Endodermal cell (in vitro differentiated cells): ENCODE measurements at regions not wholly inside any gene's neighbourhood (a gene's known extent, or its start where the extent isn't known, plus 50 kb on each side); places are given as distances from the start of the nearest gene placed in this dataset.

Source experiments
- DNase-seq: peaks from one replicate; pipeline ENCODE4 v3.0.0-alpha.2; 2017
- H3K27ac ChIP-seq: 2 replicates; pipeline ENCODE4 v1.5.1; 2013; ENCODE audit warnings: mild to moderate bottlenecking, low read depth, low read length, moderate library complexity
- H3K27me3 ChIP-seq: 2 replicates; pipeline ENCODE4 v1.6.1; 2013; ENCODE audit warnings: mild to moderate bottlenecking, low read length, moderate library complexity; ENCODE audit not compliant: insufficient read depth, control insufficient read depth, poor library complexity, severe bottlenecking
- H3K36me3 ChIP-seq: 2 replicates; pipeline ENCODE4 v1.7.0; 2013; ENCODE audit warnings: mild to moderate bottlenecking, low read length, moderate library complexity; ENCODE audit not compliant: control insufficient read depth, insufficient read depth
- H3K4me1 ChIP-seq: one replicate; pipeline ENCODE4 v1.7.0; 2013; ENCODE audit warnings: low read length; ENCODE audit not compliant: control insufficient read depth, insufficient read depth
- H3K4me3 ChIP-seq: 2 replicates; pipeline ENCODE4 v1.5.1; 2013; ENCODE audit warnings: mild to moderate bottlenecking, low read length, moderate library complexity
- H3K9ac ChIP-seq: 2 replicates; pipeline ENCODE4 v1.6.1; 2013; ENCODE audit warnings: mild to moderate bottlenecking, low read length, moderate library complexity; ENCODE audit not compliant: poor library complexity, severe bottlenecking; ENCODE audit errors: extremely low read depth
- H3K9me3 ChIP-seq: 2 replicates; pipeline ENCODE4 v1.6.1; 2013; ENCODE audit warnings: mild to moderate bottlenecking, low read length, moderate library complexity; ENCODE audit not compliant: control insufficient read depth
- H3K27ac Mint-ChIP-seq: 2 replicates; pipeline ENCODE4 v1.8.0; 2020; ENCODE audit warnings: mixed read lengths
- H3K27me3 Mint-ChIP-seq: 2 replicates; pipeline ENCODE4 v1.8.0; 2021; ENCODE audit warnings: mild to moderate bottlenecking, mixed read lengths; ENCODE audit not compliant: insufficient read depth
- H3K36me3 Mint-ChIP-seq: 2 replicates; pipeline ENCODE4 v1.8.0; 2020; ENCODE audit warnings: low read depth, mixed read lengths
- H3K4me1 Mint-ChIP-seq: 2 replicates; pipeline ENCODE4 v1.8.0; 2020; ENCODE audit warnings: mixed read lengths
- H3K4me3 Mint-ChIP-seq: 2 replicates; pipeline ENCODE4 v1.8.0; 2020; ENCODE audit warnings: mild to moderate bottlenecking, moderate library complexity, mixed read lengths
- H3K9me3 Mint-ChIP-seq: 2 replicates; pipeline ENCODE4 v1.8.0; 2020; ENCODE audit warnings: mild to moderate bottlenecking, mixed read lengths
- CTCF ChIP-seq: fragments of 200-600 bp; sonication (generic); conservative IDR thresholded peaks from 2 replicates; pipeline ENCODE4 v1.5.0; 2021; ENCODE audit warnings: antibody characterized with exemption, mild to moderate bottlenecking
- WGBS, 2 experiments: methylation state at CpG; one replicate each; pipeline versions ENCODE4 v1.1.5 to v1.1.7; 2013; ENCODE audit warnings: missing lambda C conversion rate in 2 of 2, mixed read lengths in 1 of 2; ENCODE audit not compliant: insufficient coverage in 1 of 2, insufficient read length in 1 of 2; 5-methylcytosine and 5-hydroxymethylcytosine counted together

GRCh38 chr9:78923966-78924659, 627.2 kb downstream of the PSAT1 start:
- no peak overlapping the region for H3K4me3 Mint-ChIP-seq
- no peak overlapping the region for H3K27ac Mint-ChIP-seq

DNA sequence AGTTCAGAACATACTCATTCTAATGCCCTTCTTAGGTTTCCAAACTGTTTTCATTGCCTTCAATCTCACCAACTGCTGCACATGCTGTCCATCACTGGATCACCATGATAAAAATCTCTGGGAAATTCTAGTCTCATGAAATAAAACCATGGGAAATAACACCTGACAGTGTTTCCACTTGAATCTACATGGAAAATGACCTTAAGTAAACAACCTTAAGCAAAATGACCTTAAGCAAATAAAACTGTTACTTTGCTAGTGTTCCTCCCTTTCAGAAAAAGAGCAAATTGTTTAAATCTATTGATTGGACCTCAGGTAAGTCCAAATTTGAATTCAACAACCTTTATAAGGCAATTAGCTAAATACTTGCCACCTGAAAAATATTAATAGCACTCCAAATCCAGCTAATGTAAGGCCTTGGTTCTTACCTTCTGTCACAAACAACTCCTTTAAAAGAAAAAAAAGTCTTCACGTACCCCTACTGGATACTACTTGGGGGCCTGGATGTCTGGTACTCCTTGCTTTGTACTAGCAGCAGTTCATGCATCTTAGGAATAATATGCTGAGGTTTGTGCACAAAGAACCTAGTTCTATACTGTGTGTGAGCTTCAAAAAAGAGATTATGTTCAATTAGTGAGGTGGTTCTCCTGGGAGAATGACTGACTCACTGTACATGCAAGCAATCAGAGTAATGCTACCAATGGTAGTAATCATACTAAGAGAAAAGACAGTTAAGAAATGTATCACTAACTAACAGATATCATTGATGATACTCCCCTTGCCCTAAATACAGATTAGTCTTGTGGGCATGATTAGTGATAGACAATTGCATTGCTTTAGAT, 630.4 kb downstream of the PSAT1 start:
- Histone ChIP-seq H3K27me3 (no peaks in the 10 kb centered on the region), H3K4me3 (no peak overlapping the region), H3K4me1 (no peaks in the 10 kb centered on the region), H3K27ac (no peak overlapping the region), H3K9ac (no peak overlapping the region), H3K9me3 (no peaks in the 10 kb centered on the region), H3K36me3 (no peaks in the 10 kb centered on the region)
- no peaks in the 10 kb centered on the region for H3K4me1 Mint-ChIP-seq
- no peaks in the 10 kb centered on the region for H3K9me3 Mint-ChIP-seq
- WGBS, 2 experiments: 100% methylated on average over 1 of the region's 1 CpG
- no peaks in the 10 kb centered on the region for H3K36me3 Mint-ChIP-seq
- no peak for TF ChIP-seq CTCF
- no peak overlapping the region for H3K4me3 Mint-ChIP-seq
- no peaks in the 10 kb centered on the region for H3K27me3 Mint-ChIP-seq
- no peak for DNase-seq
- H3K27ac Mint-ChIP-seq: no peak overlapping the region

More at GRCh38 chr9:78923966-78924659, 627.2 kb downstream of the PSAT1 start:
- Histone ChIP-seq H3K4me3 (no peak overlapping the region), H3K9me3 (no peaks in the 10 kb centered on the region), H3K27ac (no peak overlapping the region), H3K36me3 (no peaks in the 10 kb centered on the region), H3K9ac (no peak overlapping the region), H3K4me1 (no peaks in the 10 kb centered on the region), H3K27me3 (no peaks in the 10 kb centered on the region)
- Mint-ChIP-seq H3K36me3 (no peaks in the 10 kb centered on the region), H3K4me1 (no peaks in the 10 kb centered on the region), H3K27me3 (no peaks in the 10 kb centered on the region), H3K9me3 (no peaks in the 10 kb centered on the region)
- TF ChIP-seq CTCF: no peak
- 75 to 90% methylated on average over 1 of the region's 1 CpG for WGBS, 2 experiments
- DNase-seq: no peak

GRCh38 chr9:78928625-78929405, 631.9 kb downstream of the PSAT1 start:
- Histone ChIP-seq H3K36me3 (no peaks in the 10 kb centered on the region), H3K9ac (no peak overlapping the region), H3K4me3 (no peak overlapping the region), H3K4me1 (no peaks in the 10 kb centered on the region), H3K27me3 (no peaks in the 10 kb centered on the region), H3K9me3 (no peaks in the 10 kb centered on the region), H3K27ac (no peak overlapping the region)
- no peak for TF ChIP-seq CTCF
- H3K27me3 Mint-ChIP-seq: no peaks in the 10 kb centered on the region
- no peak overlapping the region for H3K27ac Mint-ChIP-seq
- 87 to 88% methylated on average over 5 to 7 of the region's 7 CpGs for WGBS, 2 experiments
- no peaks in the 10 kb centered on the region for H3K4me1 Mint-ChIP-seq
- no peaks in the 10 kb centered on the region for H3K9me3 Mint-ChIP-seq
- no peak for DNase-seq
- H3K36me3 Mint-ChIP-seq: no peaks in the 10 kb centered on the region
- H3K4me3 Mint-ChIP-seq: no peak overlapping the region
